ENCODE measurements at regions not wholly inside any gene's neighbourhood (a gene's known extent, or its start where the extent isn't known, plus 50 kb on each side); places are given as distances from the start of the nearest gene placed in this dataset.

- no peak for DNase-seq (ENCODE audit: extremely low read depth, low read depth)
- no peak overlapping the region for H3K4me3 ChIP-seq (replicated peaks; ENCODE audit: low read depth, low read length)
- TF ChIP-seq, protein P1, sequence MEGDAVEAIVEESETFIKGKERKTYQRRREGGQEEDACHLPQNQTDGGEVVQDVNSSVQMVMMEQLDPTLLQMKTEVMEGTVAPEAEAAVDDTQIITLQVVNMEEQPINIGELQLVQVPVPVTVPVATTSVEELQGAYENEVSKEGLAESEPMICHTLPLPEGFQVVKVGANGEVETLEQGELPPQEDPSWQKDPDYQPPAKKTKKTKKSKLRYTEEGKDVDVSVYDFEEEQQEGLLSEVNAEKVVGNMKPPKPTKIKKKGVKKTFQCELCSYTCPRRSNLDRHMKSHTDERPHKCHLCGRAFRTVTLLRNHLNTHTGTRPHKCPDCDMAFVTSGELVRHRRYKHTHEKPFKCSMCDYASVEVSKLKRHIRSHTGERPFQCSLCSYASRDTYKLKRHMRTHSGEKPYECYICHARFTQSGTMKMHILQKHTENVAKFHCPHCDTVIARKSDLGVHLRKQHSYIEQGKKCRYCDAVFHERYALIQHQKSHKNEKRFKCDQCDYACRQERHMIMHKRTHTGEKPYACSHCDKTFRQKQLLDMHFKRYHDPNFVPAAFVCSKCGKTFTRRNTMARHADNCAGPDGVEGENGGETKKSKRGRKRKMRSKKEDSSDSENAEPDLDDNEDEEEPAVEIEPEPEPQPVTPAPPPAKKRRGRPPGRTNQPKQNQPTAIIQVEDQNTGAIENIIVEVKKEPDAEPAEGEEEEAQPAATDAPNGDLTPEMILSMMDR (IDR thresholded peaks at IDR 0.05; ENCODE audit: low read depth, low read length, missing control alignments): no peak
Observed at GRCh38 chr12:61009192-61009591, 1251.0 kb upstream of the USP15 start.

GRCh38 chr12:61011767-61012423, 1248.3 kb upstream of the USP15 start:
- H3K4me3 ChIP-seq (replicated peaks; ENCODE audit: low read depth, low read length): no peak overlapping the region
- DNase-seq (ENCODE audit: extremely low read depth, low read depth): no peak
- TF ChIP-seq, protein P1 (IDR thresholded peaks at IDR 0.05; ENCODE audit: low read depth, low read length, missing control alignments): no peak

DNA sequence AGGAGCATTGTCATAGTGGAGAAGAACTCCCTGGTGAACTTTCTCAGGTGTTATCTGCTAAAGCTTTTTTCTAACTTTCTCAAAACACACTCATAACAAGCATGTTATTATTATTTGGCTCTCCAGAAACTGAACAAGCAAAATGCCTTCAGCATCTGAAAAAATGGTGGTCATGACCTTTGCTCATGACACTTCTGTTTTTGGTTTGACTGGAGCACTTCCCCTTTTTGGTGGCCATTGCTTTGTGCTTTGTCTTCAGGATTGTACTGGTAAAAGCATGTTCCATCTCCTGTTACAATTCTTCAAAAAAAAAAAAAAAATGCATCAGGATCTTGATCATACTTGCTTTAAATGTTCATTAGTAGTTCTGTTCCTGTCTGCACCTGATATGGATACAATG, 1241.6 kb upstream of the USP15 start:
- H3K4me3 ChIP-seq (replicated peaks; ENCODE audit: low read depth, low read length): no peak overlapping the region
- no peak for DNase-seq (ENCODE audit: extremely low read depth, low read depth)
- TF ChIP-seq, protein P1 (IDR thresholded peaks at IDR 0.05; ENCODE audit: low read depth, low read length, missing control alignments): no peak

- H3K4me3 ChIP-seq (replicated peaks; ENCODE audit: low read depth, low read length): no peak overlapping the region
- no peak for DNase-seq (ENCODE audit: extremely low read depth, low read depth)
- TF ChIP-seq, protein P1 (IDR thresholded peaks at IDR 0.05; ENCODE audit: low read depth, low read length, missing control alignments): no peak
Observed at GRCh38 chr12:61023231-61023630, 1237.0 kb upstream of the USP15 start.

- TF ChIP-seq, protein P1 (IDR thresholded peaks at IDR 0.05; ENCODE audit: low read depth, low read length, missing control alignments): no peak
- H3K4me3 ChIP-seq (replicated peaks; ENCODE audit: low read depth, low read length): no peak overlapping the region
- DNase-seq (ENCODE audit: extremely low read depth, low read depth): no peak
Observed at GRCh38 chr12:61029516-61029915, 1230.7 kb upstream of the USP15 start.

DNA sequence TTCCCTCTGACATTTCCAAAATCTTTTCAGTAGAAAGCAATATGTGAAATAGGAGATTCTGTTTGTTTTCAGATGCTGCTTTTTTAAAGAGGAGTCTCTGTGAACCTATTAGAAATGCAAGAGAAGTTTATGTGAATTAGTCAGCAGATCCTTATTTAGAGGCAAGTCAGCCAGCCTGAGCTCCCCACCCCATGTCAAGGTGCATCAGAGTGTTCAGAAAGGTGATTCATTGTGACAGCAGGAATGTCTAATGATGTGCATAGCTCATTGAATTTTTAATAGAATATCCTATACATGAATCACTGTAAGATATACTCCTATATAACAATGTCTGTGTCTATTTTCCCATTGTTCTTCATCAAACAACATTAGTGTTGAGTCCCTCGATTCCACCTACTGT, 1222.4 kb upstream of the USP15 start:
- no peak for DNase-seq (ENCODE audit: extremely low read depth, low read depth)
- TF ChIP-seq, protein P1 (IDR thresholded peaks at IDR 0.05; ENCODE audit: low read depth, low read length, missing control alignments): no peak
- no peak overlapping the region for H3K4me3 ChIP-seq (replicated peaks; ENCODE audit: low read depth, low read length)

GRCh38 chr12:61043838-61044237, 1216.4 kb upstream of the USP15 start:
- H3K4me3 ChIP-seq (replicated peaks; ENCODE audit: low read depth, low read length): no peak overlapping the region
- TF ChIP-seq, protein P1 (IDR thresholded peaks at IDR 0.05; ENCODE audit: low read depth, low read length, missing control alignments): no peak
- no peak for DNase-seq (ENCODE audit: extremely low read depth, low read depth)

Data from HFF-Myc (cell line).